Activated CD8-positive, alpha-beta memory T cell treated with anti-CD3 and anti-CD28 coated beads for 4 hours (primary cell): ENCODE measurements at regions not wholly inside any gene's neighbourhood (a gene's known extent, or its start where the extent isn't known, plus 50 kb on each side); places are given as distances from the start of the nearest gene placed in this dataset.
"Not testable (repeated sequence)": the region's sequence is repeated elsewhere in the genome, so short reads cannot be mapped to it uniquely, and the experiment has no call there.

Experiments
- DNase-seq, 2 donors: peaks; one replicate each; pipeline ENCODE4 v3.0.0-alpha.2; 2020; ENCODE audit warnings: low read depth in 2 of 2

DNA sequence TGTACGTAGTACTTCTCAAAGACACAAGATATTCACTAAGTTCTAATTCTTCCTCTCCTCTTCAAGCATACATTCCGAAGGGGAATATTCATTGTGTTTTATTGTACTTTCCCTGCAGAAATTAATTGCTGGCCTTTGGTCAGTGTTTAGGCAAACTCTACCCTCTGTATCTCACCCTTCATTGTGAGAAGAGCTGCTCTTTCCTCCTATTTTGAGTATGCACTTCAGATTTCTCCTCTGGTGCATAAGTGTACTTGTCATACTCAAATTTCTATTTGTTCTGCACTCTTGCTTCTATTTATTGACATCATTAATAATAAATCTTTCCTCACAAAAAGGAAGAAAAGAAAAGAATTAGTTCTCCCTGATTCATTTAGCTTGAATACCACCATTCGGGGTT is 485.4 kb upstream of the SLC8A1 start:
- no peak for DNase-seq

DNA sequence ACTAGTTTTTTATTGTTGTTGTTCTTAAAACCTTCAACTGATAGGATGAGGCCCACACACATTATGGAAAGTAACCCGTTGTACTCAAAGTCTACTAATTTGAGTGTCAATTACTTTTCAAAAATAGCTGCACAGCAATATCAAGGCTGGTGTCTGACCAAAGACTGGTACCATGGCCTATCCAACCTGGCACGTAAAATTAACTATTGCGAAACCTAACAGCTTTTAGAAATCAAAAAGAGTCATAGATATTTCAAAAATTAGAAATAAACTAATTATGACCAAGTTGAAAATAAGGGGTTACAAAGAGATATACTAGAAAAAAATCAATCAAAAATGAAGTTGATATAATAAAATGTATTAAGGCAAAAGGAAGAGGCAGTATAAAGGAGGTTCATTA is 501.5 kb upstream of the SLC8A1 start:
- no peak for DNase-seq

DNA sequence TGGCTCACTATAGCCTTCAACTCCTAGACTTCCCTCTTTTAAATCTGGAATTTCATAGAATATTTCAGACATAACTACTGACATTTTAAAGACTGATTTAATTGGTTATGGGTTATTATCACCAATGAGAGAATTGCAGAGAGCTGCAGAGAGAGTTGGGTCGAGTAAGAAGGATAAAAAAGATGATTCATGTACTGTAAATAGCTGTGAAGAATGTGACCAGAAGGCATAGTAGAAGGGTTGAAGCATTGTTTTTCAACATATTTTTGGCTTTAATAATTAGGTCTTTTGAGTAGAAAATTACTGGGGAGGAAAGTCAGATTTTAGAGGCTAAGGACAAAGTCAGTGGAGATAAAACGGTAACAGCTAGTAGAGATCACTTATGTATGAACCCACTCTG is 503.2 kb upstream of the SLC8A1 start:
- DNase-seq, result no peak

DNA sequence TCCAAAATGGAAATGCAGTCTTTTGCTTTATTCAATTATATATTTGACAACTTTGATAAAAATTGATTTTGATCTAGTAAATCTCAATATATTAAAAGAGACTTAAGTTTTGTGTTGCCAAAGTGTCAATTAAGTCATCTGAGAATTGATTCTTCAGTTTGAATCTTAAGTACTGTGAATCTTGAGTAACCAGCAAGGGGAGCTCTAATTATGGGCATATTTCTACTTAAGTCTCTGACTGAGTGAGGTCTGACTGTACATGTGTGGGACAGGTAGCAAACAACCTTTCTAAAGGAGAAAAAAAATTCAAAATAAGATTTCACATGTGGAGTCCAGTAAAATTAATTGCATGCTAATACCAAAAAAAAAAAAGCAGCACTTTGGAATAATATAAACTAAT is 503.7 kb upstream of the SLC8A1 start:
- DNase-seq, result no peak

DNA sequence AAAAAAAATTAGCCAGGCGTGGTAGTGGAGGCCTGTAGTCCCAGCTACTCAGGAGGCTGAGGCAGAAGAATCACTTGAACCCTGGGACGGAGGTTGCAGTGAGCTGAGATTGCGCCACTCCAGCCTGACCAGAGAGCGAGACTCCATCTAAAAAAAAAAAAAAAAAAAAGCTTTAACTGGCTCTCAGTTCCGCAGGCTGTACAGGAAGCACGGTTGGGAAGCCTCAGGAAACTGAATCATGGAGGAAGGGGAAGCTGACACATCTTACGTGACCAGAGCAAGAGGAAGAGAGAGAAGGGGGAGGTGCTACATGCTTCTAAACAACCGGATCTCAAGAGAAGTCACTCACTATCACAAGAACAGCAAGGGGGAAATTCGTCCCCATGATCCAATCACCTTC is 505.6 kb upstream of the SLC8A1 start:
- no peak for DNase-seq

DNA sequence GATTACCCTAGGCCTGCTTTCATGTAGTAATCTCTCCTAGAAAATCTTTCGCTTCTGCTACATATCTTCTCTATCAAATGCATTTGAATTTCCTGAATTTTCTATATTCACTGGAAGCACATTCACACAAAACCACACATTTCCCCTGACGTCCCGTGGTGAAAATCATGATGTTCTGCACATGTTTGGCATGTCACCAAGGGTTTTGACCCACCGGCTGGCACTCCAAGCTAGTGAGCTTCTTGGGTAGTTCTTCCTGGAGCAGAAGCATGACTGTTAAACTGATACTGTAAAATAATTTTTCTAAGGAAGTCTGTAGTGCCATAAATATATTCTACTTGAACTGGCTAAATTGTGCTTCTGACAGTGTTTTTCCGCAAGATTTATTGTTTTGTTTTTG is 510.1 kb upstream of the SLC8A1 start:
- DNase-seq, result no peak

DNA sequence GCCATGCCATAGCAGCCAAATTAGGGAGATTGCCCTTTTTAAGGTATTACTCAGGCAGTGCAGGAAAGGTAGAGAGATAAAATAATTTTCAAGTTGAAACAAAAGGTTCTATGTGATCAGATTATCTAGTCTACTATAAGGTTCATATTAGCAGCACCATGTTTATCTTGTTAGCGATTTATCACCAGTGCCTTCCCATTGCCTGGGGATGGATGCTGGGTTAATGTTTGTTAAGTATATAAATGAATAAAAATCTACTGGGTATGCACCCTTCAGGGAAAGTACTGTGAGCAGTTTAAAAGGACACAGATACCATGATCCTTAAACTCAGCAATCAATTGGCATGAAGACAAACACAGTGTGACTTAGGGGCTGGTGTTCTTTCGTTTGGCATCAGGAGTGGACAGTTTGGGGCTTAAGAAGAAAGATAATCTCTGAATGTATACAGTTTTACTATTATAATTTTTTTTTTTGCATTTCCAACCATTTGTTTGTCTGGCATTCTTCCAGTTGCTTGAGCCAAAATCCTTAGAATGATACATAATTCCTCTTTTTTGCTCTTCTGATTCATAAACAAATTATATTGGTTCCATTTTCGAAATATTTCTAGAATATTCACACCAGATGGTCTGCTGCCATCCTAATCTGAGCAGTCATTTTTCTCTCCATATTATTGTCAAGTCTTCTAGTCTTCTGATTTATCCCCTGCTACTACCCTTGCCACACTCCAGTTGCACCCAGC is 512.8 kb upstream of the SLC8A1 start:
- DNase-seq, result no peak

DNA sequence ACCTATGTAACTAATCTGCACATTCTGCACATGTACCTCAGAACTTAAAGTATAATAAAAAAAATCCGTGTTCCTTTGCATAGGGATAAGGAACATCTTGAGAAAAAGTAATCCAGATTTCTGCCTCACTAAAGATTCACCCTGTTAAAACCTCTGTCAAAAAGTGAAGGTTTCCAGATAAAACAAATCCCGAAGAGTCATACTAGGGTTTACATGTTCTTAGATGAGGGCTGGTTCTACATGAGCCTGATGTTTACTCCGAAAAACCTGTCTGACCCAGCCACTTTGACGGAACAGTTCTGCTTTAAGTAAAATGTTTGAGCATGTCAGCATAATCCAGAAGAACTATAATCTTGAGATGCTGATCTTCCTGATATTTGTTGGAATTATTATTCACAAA is 515.6 kb upstream of the SLC8A1 start:
- DNase-seq, result no peak

DNA sequence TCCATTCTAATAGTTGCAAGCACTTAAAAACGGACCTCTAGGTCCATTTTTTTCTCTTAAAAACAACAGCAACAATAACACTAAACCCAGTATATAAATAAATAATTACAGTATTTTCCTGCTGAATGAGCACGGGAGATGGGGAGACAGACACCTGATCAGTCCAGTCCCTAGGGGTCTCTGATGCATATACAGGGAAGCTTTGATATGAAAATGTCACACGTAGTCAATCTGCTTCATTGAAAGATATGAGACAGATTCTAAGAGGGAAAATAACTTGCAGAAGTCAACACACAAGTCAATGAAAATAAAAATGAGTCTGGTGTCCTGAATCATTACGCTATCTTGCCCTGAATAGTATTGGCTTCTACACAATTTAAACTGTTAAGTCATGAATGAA is 523.3 kb upstream of the SLC8A1 start:
- no peak for DNase-seq

DNA sequence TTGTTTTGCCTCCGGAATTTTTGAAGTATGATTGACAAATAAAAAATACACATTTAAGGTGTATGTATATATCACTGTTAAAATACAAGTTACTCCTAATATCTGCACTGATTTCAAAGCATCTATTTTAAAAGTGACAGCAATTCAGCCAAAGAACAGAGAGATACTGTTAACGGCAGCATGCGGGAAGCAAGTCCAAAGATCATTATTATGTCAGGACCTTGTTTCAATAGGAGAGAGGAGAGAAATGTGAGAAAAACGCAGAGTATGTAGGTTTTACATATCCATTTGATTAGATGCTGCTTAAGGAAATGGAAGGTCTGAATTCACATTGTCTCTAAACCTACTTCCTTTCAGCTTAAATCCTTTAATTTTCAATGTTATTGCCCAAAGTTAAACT is 545.5 kb upstream of the SLC8A1 start:
- no peak for DNase-seq

DNA sequence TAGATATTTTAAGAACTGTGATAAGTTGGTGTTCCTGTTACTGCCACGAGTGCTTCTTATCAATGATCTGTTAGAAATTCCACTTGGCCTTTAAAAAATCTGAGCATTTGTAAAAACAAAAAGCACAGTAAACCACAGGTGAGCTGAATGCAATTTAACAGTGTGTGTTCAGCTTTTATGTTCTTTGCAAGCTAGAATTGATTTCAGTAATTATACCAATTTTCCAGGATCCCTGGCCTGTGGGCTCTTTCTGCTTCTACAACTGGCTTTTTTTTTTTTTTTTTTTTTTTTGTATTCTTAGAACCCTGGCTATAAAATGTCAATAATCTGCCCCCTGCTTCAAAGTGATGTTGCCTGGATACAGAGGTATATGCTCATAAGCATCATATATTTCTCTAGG is 548.5 kb upstream of the SLC8A1 start:
- DNase-seq, result no peak

DNA sequence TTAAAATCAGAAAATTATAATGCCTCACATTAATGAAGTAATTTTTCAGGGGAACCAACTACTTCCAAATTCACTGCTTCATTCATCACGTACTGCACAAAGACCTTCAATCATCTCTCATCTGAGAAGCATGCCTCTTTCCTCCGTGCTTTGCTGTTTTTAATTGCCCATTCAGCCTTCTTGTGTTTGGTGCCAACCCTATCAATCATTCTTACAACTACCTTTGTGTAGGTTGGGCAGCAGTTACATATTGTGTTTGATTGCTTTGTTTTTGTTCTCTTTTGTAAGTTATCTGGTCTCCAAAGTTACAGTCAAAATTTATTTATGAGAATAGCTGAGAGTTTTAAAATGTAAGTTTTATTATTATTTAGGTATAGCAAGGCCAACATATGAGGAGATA is 549.0 kb upstream of the SLC8A1 start:
- DNase-seq, result no peak

DNA sequence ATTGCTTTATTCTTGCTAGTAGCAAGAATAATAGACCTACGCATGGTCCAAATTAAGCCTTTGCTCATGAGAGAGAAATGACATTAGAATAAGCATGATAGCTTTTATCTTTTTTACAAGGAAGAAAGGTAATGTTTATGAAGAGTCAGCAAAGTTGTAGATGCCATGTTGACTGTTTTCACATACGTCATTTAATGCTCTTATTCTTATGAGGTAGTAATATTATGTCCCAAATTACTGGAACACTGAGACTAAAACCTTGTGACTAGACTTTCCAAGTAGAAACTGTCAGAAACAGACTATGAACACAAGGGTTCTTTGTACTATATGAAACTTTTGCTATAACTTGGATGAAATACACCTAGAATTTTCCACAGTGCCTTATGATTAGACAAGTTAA is 552.8 kb upstream of the SLC8A1 start:
- no peak for DNase-seq

DNA sequence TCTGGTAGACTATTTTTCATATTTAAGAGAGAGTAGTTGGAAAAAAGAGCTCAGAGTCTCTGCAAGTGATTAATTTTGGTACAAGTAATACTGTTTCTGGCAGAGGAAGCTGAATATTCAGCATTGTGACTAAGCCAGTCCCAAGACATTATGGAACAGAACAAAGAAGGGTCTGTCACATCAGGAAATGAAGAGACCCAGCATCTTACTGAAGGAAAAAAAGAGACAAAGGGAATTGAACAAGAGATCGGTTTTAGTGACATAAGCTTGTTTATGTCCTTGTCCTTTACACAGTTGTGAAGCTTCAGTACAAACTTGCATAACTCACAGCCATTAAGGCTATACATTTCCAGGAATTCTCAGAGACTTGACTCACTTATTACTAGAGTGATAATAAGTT is 568.5 kb upstream of the SLC8A1 start:
- DNase-seq, result no peak

DNA sequence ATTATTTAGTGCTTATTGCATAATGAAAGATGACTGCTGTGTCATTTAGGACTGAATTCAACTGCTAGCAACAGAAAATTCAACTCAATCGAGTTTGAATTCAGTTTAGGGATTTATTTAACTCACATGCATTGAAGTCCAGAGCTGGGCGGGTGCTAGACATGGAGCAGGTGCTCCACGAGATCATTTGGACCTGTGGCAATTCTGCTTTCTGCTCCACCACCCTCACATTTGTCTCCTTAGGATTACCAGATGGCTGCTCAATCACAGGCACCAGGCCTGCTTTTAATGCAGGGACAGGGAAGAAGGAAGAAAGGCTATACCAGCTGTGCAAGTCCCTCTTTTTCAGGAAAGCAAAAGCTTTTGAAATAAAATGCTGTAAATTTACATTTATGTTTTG is 572.9 kb upstream of the SLC8A1 start:
- DNase-seq, result no peak

DNA sequence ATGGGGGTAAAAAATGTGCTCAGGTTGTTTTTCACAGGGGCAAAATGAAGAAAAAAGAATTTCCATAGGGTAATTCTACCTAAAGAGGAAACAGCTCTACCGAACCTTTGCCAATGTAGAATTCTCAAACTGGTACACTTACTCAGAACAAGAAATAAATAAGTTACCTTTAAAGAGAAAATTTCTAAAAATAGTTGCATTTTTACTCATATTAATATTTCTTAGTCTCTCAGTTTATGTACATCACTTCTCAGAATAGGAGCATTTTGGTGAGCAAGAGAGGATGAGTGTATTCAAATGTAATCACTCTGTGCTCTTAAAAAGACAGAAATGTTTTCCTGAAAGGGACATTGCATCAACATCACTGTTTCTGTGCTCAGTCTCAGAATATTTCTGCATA is 574.7 kb upstream of the SLC8A1 start:
- DNase-seq, result no peak

DNA sequence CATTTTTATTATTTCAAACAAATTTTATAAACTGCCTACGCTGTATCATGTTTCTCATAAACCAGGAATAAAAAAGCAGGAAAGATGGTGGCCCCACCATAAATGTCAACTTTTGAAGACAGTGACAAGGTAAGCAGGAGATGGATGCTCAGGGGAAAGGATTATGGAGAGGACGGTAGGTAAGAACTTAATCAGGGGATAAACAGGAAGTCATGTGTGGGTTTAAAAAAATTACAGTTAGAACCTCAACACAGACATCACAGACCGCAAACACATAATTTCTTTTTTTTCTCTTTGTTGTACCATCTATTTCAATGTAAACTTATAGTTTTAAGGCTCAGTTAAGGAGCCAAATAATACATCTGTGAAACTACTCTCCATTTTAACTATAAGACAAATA is 575.2 kb upstream of the SLC8A1 start:
- no peak for DNase-seq

DNA sequence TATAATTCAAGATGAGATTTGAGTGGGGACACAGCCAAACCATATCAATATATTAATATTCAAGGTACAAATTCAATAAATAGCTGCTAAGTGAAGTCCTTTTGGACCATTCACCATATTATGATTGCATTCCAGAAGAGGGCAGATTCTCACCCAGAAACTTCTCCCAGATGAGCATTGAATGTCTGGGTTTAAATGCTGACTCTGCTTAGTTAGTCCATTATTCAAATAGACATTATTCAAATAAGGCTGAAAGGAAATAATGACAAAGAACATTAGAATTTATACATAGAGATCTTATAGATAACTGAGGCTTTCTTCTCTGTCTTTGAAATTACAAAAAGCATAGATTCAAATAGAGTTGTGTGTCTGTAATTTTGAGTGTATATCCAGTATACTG is 579.4 kb upstream of the SLC8A1 start:
- no peak for DNase-seq

DNA sequence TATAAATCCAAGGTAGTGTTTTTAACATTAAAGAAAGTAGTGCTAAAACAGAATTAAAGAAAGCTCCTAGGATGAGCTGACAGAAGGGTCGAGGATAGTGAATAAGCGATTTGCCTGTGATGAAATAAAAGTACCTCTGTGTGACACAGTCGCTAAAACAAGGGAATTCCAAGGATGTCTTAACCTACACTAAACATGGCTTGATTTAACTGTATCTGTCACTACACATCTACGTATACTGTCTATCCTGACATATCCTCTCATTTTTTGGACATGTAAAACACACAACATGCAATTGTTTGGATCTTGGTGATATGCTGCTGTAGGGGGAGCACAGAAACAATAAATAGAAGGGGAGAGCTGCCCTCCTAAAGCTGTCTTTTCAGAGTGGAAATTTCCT is 580.8 kb upstream of the SLC8A1 start:
- DNase-seq, result no peak

DNA sequence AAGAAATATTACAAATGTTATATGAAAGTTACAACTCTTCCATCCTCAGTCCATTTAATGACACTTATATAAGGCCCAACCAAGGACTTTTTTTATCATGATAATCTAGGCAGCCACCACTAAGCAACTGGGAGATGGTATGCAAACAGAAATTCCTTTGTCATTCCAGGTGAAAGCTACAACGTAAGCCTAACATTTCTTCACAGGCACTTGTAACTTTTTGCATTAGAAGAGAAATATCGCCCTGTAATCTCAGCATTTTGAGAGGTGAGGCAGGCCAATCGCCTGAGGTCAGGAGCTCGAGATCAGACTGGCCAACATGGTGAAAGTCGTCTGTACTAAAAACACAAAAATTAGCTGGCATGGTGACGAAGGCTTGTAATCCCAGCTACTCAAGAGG is 581.2 kb upstream of the SLC8A1 start:
- no peak for DNase-seq

DNA sequence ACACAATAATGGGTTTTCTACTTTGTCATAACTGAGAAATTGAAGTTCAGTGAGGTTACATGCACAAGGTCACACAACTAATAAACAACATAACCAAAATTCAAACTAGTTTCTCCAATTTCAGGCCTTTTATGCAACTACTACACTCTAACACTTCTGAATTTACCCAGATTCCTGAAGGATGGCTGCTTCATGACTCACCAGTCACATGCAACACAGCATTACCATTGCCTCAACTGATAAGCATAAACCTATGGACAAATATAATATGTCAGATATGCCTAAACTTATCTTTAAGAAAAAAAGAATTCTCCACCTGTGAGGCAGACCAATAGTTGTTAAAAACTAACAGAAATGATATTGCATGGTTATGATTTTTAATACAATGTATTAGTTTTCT is 586.5 kb upstream of the SLC8A1 start:
- DNase-seq, result no peak

DNA sequence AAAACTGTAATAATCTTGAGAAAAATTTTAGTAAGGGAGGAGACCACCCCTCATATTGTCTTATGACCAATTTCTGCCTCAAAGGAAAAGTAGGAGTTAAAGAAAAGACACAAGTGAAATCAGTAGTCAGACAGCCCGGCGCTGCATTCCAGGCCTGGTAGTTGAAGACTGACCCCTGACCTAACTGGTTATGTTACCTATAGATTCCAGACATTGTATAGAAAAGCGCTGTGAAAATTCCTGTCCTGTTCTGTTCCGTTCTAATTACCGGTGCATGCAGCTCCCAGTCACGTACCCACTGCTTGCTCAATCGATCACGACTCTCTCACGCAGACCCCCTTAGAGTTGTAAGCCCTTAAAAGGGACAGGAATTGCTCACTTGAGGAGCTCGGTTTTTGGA is 587.9 kb upstream of the SLC8A1 start:
- DNase-seq, result not testable (repeated sequence)

DNA sequence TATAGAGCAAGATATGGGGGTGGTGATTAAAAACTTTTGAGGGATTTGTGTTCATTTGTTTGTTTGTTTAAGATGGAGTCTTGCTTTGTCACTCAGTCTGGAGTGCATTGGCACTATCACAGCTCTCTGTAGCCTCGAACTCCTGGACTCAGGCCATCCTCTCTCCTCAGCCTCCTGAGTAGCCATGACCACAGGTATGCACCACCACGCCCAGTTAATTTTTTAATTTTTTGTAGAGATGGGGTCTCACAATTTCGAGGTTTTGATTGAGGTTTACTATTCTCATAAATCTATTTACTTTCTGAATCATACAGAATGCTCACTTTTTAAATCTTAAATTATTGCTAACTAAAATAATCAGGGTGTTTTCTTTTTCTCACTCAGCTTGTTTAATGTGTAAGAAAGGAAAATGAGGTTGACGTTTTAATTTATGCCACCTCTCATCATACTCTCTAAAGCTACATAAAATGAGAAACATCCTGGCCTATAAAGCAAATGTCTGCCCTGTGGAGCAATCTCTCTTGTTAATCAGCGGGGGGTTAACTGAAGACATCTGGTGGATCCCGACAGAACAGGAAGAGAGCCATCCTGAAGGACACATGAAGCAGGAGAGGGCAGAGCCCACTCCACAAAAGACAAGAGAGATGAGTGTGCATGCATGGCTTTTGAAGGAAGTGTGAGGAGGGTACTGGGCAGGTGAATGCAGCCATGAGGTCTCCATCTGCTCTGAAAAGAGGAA is 589.1 kb upstream of the SLC8A1 start:
- DNase-seq, result no peak

DNA sequence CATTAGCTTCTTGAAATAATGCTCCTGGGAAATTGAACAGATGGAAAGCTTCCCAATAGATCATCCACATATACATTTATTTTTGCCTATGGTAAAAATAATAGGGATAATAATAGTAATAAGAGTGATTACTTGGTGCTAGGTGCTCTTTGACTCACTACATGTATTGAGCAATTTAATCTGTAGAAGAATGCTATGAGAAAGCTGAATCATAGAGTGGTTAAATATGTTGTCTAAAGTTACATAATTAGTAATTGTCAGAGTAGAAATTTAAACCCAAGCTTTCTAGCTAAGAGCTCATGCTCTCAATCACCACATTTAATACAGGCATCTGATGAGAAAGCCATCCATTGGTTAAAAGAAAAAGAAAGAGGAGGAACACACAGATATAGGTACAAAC is 590.5 kb upstream of the SLC8A1 start:
- no peak for DNase-seq
